ENCODE measurements at regions not wholly inside any gene's neighbourhood (a gene's known extent, or its start where the extent isn't known, plus 50 kb on each side); places are given as distances from the start of the nearest gene placed in this dataset.
"Not testable (repeated sequence)": the region's sequence is repeated elsewhere in the genome, so short reads cannot be mapped to it uniquely, and the experiment has no call there.

- DNase-seq (ENCODE audit: low read depth): no peak
Observed at GRCh38 chr1:228668553-228669241, 66.6 kb upstream of the RHOU start.

GRCh38 chr1:228669242-228669585, 66.1 kb upstream of the RHOU start:
- no peak for DNase-seq (ENCODE audit: low read depth)

GRCh38 chr1:228681076-228681565, 54.2 kb upstream of the RHOU start:
- not testable (repeated sequence) for DNase-seq (ENCODE audit: low read depth)

GRCh38 chr1:228683428-228683827, 51.9 kb upstream of the RHOU start:
- no peak for DNase-seq (ENCODE audit: low read depth)

DNA sequence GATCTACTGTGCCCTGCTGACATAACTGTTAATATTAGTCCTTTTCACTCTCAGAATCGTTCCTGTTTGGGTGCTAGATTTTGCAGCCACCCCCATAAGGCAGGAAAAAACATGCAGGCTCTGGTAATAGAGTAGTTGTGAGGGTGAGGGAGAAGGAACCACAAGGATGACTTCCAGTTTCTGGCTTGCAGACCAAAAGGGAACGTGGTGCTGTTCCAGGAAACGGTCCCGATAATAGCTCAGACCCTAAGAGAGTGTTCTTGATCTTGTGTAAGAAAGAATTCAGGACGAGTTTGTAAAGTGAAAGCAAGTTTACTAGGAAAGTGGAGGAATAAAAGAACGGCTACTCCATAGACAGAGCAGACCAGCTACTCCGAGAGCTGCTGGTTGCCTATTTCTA, 50.7 kb upstream of the RHOU start:
- no peak for DNase-seq (ENCODE audit: low read depth)

DNA sequence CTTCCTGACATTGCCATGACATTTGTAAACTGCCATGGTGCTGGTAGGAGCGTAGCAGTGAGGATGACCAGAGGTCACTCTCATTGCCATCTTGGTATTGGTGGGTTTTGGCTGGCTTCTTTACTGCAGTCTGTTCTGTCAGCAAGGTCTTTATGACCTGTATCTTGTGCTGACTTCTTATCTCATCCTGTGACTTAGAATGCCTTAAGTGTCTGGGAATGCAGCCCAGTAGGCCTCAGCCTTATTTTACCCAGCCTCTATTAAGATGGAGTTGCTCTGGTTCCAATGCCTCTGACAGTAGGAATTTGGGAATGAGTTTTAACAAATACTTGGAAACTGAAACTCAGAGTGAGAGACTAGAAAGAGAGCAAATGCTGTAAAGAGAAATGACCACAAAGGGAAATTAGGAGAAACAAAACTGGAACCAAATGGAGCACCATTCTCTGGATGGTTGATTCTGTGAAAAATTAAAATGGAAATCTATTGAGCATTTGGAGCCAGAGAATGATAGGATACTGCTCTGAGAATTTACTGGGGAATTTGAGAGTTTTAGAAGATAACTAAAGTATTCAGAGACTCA, 50.1 kb upstream of the RHOU start:
- no peak for DNase-seq (ENCODE audit: low read depth)
